HG03060 (cell line): ENCODE measurements at regions not wholly inside any gene's neighbourhood (a gene's known extent, or its start where the extent isn't known, plus 50 kb on each side); places are given as distances from the start of the nearest gene placed in this dataset.
"Not testable (repeated sequence)": the region's sequence is repeated elsewhere in the genome, so short reads cannot be mapped to it uniquely, and the experiment has no call there.

ENCODE experiments used
- ATAC-seq: cut with Tn5 transposase; IDR thresholded peaks from one replicate; pipeline ENCODE4 v1.9.1; 2021; ENCODE audit warnings: low read depth, moderate number of reproducible peaks; ENCODE audit not compliant: unreplicated experiment

DNA sequence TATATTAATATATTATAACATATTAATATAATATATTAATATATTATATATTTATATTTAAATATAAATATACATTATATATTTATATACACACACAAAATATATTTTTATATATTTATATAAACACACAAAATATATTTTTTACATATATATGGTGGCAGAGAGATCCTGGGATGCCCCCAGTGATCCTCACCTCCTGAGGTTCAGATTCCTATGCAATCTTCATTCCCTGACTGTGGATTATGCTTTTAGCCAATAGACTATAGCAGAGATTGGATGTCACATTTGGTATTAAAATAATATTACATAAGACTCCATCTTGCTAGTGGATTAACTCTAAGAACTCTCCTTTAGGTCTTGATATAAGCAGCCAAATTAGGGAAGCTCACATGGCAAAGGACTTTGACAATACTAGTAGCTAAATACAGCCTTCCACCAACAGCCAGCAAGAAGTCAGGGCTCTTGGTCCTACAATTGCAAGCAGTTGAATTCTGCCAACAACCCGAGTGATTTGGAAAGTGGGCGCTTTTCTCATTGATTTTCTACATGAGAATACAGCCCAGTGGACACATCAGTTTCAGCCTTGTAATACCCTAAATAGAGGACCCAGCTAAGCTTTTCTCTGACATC lies 681.0 kb downstream of the C6orf118 start:
- no peak for ATAC-seq

DNA sequence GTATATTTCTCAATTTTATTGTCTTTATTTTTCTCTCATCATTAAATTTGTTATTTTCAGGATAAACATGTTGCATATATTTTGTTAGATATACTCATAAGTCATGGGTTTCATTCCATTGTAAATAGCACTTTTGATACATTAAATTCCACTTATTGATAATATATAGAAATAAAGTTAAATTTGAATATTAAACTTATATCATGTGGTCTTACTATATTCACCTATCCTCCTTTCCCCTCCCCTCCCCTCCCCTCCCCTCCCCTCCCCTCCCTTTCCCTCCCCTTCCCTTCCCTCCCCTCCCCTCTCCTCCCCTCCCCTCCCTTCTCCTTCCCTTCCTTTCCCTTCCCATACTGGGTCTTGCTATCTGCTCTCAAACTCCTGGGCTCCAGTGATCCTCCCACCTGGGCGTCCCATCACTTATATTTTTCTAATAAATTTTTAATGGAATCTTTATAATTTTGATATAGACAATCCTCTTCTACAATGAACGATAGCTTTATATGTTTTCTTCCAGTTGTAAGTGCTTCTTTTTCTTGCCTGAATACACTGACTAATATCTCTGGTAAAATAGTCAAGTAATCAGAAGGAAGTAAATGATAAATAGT lies 692.4 kb downstream of the C6orf118 start:
- ATAC-seq, result no peak

DNA sequence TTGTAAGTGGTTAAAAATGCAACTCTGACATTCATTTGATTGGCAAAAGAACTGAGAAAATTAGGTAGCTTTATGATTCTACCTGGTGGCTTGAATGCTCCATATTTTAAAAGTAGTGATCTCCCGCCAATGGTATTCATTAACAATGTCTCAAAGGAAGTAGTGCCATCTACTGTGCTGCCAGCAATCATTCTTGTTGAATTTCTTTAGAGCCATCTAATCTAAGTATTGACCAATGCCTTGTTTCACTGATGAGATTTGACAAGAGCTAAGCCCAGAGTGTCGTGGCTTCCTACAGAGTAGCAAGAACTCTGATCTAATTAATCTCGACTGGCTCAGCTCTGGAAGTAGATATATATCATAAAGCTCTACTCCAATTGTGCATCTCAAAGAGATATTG lies 696.7 kb downstream of the C6orf118 start:
- no peak for ATAC-seq

DNA sequence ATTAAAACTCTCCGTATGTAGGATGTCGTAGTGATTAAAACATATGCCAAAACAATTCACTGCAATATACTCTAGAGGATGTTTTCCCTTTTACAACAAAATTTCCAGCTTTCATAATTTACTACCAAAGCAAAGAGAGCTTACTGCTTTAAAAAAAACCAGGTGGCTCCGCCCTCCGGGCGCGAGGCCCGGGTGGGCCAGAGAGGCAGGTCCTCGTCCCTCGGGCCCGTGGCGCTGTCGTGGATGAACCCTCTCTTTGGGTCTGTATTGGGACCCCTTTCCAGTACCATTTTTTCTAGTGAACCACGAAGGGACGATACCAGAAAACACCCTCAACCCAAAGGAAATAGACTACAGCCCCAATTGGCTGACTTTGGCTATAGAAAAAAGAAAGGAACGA lies 698.5 kb downstream of the C6orf118 start:
- not testable (repeated sequence) for ATAC-seq

DNA sequence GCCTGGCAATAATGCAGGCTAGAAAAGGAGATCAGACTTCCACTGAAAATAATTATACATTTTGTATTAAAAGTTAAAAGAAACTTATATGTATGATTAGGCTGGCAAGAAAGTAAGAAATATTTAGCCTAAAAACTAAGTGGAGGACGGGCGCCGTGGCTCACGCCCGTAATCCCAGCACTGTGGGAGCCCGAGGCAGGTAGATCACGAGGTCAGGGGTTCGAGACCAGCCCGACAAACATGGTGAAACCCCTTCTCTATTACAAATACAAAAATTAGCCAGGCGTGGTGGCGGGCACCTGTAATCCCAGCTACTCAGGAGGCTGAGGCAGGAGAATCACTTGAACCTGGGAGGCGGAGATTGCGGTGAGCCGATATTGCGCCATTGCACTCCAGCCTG lies 707.0 kb downstream of the C6orf118 start:
- not testable (repeated sequence) for ATAC-seq

DNA sequence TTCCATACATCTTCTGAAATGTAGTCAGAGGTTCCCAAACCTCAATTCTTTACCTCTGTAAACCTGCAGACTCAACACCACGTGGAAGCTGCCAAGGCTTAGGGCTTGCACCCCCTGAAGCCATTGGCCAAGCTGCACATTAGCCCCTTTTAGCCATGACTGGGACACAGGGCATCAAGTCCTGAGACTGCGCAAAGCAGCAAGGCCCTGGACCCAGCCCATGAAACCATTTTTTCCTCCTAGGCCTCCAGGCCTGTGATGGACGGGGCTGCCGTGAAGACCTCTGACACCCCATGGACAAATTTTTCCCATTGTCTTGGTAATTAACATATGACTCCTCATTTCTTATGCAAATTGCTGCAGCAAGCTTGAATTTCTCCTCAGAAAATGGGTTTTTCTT lies 727.8 kb downstream of the C6orf118 start:
- no peak for ATAC-seq

DNA sequence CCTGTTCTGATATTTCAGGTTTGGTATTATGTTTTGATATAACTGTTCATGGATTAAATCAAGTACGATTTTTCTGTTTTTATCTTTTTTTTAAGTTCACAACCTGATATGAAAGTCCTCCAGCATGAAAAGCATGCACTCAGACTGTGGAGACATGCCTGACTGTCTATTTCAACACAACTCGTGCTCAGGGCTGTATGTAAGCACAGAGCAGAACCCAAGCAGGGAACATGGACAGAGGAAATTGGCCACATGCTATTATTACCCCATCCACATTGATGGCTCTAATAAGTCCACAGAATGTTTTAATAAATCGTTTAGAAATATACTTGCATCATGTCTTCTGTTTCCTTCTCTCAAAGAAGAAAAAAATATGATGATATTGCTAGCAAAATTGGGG lies 730.4 kb downstream of the C6orf118 start:
- no peak for ATAC-seq

DNA sequence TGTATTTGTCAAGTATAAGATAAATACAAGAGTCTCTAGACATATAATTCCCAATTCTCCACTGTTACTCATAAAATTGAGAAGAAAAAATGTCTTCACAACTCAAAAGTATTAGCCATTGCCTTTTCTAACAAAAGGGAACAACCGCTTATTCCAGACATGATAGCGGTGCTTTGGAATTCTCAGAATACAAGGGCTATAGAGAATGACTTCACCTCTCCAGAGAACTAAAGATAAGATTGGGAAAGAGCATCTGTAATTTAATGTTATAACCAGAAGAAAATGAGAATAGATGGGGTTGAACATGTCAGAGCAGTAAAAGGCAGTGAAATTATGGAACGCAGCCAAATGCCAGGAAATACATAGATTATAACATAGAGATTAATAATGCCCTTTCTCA lies 730.8 kb downstream of the C6orf118 start:
- ATAC-seq, result no peak

DNA sequence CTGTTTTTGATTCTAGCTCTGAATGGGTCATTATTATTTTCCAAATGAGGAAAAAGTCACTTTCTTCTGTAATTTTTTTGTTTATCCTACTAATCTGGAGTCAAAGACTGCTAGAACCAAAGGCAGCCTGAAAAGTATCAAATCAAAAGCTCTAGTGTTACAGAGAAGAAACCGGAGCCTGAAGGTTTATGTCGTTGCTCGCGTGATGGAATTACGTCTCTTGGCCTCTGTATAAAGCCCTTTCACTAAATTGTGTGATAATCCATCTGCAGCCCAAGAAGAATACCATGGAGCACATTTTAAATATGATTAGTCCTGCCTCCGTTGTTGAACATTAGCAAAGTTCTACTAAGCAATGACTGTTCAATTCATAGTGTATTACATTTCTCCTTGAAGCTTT lies 738.6 kb downstream of the C6orf118 start:
- no peak for ATAC-seq

DNA sequence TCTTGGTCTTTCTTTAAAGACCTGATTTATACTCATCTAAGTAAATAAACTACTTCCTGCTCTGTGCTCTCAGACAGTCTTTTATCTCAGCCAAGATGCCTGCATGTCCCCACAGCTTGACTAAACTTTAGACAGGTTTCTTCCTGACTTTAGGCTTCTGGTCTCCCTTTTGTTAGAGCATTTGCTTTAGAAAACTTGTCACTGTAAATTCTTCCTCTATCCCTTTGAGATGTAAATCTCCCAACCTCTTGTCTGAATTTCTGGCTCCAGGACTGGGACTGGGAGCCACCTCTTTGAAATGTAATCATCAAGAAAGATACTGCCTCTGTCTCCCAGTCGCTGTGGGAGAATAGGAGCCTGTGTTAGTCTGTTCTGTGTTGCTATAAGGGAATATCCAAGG lies 739.9 kb downstream of the C6orf118 start:
- no peak for ATAC-seq

DNA sequence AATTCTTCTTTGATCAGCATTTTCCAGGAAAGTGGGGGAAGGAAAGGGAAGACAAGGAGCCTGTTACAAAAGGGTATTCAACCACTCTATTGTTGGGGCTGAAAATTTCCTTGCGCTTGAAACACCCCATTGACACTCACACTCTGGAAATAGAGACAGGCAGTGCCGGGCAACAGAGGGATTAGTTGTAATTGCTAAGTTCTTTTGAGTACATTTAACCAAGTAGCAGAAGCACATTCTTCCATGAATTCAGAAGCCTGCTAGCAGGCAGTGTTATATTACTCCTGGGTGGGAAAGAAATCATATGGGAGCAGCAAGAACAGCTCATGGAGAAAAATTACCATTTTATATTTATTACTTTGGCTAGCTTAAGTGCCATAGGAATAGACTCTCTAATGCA lies 745.5 kb downstream of the C6orf118 start:
- ATAC-seq, result no peak

DNA sequence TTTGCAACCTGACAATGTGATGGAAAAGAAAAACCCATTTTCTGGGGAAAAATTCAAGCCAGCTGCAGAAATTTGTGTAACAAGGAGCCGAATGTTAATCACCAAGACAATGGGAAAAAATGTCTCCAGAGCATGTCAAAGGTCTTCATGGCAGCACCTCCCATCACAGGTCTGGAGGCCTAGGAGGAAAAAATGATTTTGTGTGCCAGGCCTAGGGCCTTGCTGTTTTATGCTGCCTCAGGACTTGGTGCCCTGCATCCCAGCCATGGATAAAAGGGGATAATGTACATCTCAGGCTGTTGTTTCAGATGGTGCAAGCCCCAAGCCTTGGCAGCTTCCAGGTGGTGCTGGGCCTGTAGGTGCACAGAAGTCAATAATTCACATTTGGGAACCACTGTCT lies 747.7 kb downstream of the C6orf118 start:
- ATAC-seq, result no peak

DNA sequence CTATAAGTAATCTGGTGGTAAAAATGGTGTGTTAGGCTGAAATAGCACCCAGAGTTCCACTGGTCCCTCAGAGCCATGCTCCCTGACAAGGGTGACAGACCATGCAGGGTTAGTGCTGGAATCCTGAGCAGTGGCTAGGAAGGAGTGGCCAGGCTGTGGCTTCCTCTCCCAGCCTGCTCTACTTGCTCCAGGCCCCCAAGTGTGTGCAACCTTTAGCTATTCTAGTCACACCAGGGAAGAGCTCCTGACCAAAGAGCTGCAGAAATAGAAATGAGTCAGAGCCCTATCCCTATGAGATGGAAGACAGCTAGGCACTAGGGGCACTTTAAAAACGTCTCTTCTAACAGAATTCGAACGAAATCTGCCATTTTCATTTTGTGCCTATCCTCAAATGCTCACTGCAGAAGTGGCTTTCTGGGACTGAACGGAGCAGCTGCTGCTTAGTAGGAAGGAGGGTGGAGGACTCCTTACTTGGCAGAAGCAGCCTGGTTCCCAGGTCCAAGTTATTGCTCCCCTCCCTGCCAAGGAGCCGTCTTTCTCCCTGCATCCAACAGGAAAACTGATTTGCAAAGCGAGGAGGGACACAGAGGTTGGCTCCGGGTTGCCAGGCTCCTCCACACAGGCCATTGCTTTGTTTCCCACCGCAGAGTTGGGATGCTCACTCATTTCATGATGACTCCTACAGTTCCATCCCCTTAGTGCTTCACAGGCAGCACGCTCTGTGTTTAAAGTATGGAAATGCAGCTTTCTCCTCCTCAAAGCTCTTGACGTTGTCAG lies 754.5 kb downstream of the C6orf118 start:
- ATAC-seq, result no peak

DNA sequence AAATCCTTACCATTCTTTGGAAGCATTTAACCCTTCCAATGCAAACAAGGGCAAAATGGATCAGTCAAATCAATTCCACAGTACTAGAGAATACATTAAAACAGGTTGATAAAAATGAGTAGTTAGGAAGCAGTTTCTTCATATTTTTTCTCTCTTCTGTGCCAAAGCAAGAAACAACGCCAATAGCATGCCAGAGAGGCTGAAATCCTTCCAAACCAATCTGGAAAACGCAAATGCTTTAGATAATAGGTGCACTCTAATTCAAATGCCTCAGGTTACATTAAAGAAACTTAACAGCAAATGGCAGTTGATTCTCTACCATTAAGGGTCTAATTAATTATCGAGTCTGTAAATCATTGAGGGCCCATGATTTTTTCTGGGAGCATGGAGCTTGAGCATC lies 755.2 kb downstream of the C6orf118 start:
- ATAC-seq, result no peak

DNA sequence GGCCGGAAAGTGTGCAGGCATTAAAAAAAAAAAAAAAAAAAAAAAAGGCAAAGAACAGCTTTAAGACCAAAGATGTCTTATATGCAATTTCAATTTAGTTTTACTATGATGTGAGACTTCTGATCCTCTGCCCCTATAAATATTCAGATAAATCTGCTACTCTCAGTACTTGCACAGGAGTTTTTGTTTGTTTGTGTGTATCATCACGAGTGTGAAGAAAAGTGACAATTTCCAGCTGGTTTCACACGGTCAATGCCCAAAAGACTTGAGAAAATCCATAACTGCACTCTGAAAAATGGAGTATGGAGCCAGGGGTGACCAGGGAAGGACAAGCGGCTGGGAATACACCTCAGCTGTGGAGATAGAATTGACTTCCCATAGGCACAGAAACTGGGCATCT lies 757.7 kb downstream of the C6orf118 start:
- no peak for ATAC-seq

DNA sequence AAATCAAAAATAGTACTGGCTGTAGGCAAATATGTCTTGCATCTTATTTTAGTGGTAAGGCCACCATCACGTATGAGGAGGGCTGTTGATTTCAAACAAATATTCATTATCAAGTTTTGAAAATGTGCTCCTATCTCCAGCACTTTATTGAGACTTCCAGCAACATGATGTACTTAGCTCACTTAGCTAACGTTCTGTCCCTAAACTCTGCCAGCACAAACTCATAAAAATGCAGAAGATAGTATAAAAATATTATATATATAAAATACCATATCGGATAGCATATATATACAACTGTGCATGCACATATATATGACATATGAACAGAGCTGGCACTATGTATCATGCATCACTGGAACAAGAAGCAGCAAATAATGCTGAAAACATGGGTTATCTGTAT lies 762.3 kb downstream of the C6orf118 start:
- no peak for ATAC-seq

DNA sequence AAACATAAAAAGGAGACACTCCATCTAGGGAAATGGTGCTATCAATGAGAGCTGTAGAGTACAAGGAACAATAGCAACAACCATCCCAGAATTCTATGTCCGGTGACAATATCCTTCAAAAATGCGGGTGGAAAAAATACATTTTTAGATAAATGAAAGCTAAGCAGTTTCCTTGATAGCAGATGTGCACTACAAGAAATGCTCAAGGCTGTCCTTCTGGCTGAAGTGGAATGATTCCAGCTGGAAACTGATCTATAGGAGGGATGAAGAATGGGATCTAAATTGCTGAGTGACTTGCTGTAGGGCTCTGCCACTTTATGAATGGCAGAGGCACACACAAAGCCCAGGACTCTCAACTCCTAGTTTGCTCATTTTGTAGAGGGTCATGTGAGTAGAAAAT lies 763.1 kb downstream of the C6orf118 start:
- ATAC-seq, result no peak

DNA sequence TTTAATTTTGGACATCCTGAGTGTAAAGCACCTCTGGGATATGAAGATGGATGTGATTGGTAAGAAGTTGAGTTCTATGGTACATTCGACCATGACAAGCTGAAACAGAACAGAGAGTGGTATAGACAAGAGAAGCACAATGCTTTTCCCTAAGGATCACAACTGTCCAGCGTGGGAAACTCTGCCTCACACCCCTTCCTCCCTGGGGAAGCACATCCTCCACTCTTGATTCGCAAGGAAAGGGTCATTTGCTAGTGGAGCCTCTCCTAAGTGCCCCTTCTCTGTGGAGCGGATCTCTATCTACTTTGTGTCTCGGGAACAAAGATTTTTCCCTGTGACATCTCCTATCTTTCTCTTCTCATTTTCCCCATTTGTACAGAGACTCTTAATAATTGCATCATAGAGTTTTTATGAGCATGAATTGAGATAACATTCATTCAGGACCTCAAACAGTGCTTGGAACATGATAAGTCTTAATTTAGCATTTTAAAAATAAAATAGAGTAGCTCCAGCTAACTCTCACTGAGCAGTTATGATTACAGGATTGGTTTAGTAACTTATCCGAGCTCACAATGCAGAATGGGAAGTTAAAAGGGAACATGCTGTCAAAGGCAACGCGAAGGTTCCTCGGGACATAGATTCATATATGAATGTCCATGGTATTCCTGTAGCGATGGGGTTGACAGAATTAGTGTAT lies 775.2 kb downstream of the C6orf118 start:
- no peak for ATAC-seq

DNA sequence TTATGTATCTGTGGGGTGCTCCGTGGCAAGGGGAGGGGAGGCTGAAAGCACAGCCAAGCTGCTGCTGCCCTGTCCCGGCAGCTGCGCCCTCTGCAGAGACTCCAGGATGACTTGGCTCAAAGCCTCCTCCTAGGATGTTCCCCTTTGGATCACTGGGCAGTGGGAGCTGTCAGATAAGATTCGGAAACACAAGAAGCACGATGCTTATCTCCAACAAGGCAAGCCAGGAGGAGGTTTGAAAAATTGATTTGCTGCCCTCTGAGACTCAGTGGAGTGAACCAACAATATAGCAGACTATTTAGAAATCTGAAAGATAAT lies 776.4 kb downstream of the C6orf118 start:
- no peak for ATAC-seq

DNA sequence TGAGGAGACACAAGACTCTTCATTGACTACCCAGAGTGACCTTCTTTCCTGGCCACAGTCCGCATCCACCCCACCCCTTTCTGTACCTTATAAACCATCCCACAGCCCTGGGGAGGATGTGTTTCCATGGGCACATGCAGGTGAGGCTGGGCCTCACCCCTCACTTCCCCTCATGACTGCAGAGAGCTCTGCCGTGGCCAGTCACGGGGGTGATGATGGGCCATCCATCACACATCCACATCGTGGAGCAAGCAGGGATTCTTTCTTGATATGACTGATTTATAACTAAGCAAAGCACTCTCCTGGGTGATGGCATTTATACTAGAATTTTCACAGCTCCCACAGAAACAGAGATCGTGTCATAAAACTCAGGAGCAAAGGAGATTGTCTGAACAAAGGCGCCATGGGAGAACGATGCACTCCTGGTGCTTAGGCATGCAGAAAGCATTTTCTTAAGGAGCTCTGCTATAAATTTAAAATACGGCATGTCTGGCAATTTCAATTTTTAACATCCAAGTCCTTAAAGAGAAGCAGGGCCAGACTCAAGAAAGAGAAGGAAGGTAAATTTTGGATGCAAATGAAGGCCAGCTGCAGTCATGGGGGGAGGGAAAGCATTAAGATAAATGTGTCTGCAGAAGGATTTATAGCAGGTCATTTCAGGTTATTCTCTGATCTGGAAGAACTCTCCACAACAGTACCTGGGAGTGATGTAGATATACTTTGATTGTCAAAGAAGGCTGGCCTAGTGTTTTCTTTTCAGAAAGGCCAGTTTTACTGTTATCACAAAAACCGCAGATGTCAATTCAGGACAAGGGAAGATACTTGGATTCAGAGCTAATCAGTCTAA lies 777.0 kb downstream of the C6orf118 start:
- no peak for ATAC-seq

DNA sequence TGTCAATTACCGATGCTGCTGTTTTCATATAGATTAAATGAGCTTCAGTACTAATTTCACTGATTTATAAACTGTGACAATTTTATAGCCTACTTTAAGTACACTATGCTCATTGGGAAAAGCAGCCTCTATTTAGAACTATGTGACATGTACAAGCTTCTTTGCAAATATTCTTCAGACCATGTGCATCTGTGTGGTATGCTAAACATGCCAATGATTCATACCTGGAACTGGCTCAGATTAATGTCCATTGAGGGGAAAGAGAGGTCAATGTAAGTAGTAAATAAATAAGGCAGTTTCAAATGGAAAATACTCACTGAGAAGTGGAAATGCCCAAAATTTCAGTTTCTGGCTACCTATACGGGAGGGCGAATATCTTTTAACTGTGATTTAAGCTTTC lies 777.7 kb downstream of the C6orf118 start:
- no peak for ATAC-seq
